NT2/D1 (cell line): ENCODE measurements at regions not wholly inside any gene's neighbourhood (a gene's known extent, or its start where the extent isn't known, plus 50 kb on each side); places are given as distances from the start of the nearest gene placed in this dataset.

ENCODE experiments used
- SUZ12 ChIP-seq: IDR thresholded peaks from 2 replicates; pipeline ENCODE4 v1.6.1; 2011; ENCODE audit not compliant: insufficient read length, insufficient read depth; ENCODE audit errors: extremely low read depth
- YY1 ChIP-seq: IDR thresholded peaks from 2 replicates; pipeline ENCODE4 v1.6.1; 2011; ENCODE audit not compliant: insufficient read length, insufficient read depth
- ZNF274 ChIP-seq: IDR thresholded peaks from 2 replicates; pipeline ENCODE4 v1.6.1; 2011; ENCODE audit warnings: mild to moderate bottlenecking, low read depth, low read length

DNA sequence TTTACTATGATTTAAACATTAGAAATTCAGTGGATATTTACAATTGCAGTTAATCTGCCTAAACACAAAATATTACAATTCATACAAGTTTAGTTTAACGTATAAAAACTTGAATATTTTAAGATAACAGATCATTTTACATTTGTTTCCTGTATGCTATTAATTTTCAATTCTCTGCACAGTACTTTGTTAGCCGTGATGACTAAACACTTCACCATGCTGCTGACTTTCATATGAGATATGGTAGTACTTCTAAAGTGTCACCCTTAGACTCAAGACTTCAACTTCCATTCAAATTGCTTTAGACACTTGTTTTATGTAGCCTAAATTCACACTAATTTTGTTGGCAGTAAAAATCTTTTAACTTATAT lies 1646.4 kb upstream of the ADGRL3 start:
- TF ChIP-seq ZNF274 = no peak
- TF ChIP-seq YY1 = no peak
- TF ChIP-seq SUZ12 = no peak
